OCI-LY7 (cell line): ENCODE measurements at regions not wholly inside any gene's neighbourhood (a gene's known extent, or its start where the extent isn't known, plus 50 kb on each side); places are given as distances from the start of the nearest gene placed in this dataset.

Experiments
- BruUV-seq: library from RNA; stranded (reverse); fragments of 400-500 nt; replicated peaks from 2 replicates; lab custom pipeline; 2021; lab: Mats Ljungman, UMichigan
- CTCF ChIA-PET: fragments of 300-600 bp; sonication (Branson Sonifier 250); formaldehyde crosslinking; loops from one replicate; lab custom pipeline; 2022; ENCODE audit warnings: antibody characterized with exemption; ENCODE audit not compliant: unreplicated experiment; lab: Charles Lee
- POLR2A ChIA-PET: fragments of 300-600 bp; sonication (Branson Sonifier 250); formaldehyde crosslinking; loops from one replicate; lab custom pipeline; 2022; ENCODE audit warnings: antibody characterized with exemption; lab: Charles Lee
- DNase-seq: peaks from one replicate; pipeline ENCODE4 v3.0.0-alpha.2; 2015; ENCODE audit warnings: low spot score
- H2AFZ ChIP-seq: fragments of 200-600 bp; sonication (generic), shearing (Covaris generic); 2 replicates; pipeline ENCODE4 v1.6.1; 2014; ENCODE audit warnings: mild to moderate bottlenecking, antibody characterized with exemption, low read length, moderate library complexity
- H3K27ac ChIP-seq: fragments of 200-600 bp; sonication (generic); 2 replicates; pipeline ENCODE4 v1.5.1; 2014; ENCODE audit warnings: mixed run types, low read depth, mild to moderate bottlenecking, moderate library complexity, low read length, inconsistent platforms; ENCODE audit not compliant: poor library complexity, severe bottlenecking
- H3K36me3 ChIP-seq: fragments of 200-600 bp; sonication (generic); 2 replicates; pipeline ENCODE4 v1.6.1; 2014; ENCODE audit warnings: mild to moderate bottlenecking, antibody characterized with exemption, low read length, moderate library complexity, mixed read lengths; ENCODE audit not compliant: insufficient read depth
- H3K4me1 ChIP-seq: fragments of 200-600 bp; sonication (generic); 2 replicates; pipeline ENCODE4 v1.5.1; 2014; ENCODE audit warnings: mild to moderate bottlenecking, low read length; ENCODE audit not compliant: insufficient read depth, poor library complexity, severe bottlenecking
- H3K4me2 ChIP-seq: fragments of 200-600 bp; sonication (generic); 2 replicates; pipeline ENCODE4 v1.6.1; 2014; ENCODE audit warnings: mild to moderate bottlenecking, low read length
- H3K4me3 ChIP-seq: fragments of 200-600 bp; sonication (generic); 2 replicates; pipeline ENCODE4 v1.5.1; 2014; ENCODE audit warnings: mild to moderate bottlenecking, low read depth, low read length; ENCODE audit not compliant: poor library complexity, severe bottlenecking
- H3K79me2 ChIP-seq: fragments of 200-600 bp; sonication (generic); 2 replicates; pipeline ENCODE4 v1.6.1; 2016; ENCODE audit warnings: low read depth, mild to moderate bottlenecking, low read length, moderate library complexity, mixed read lengths; ENCODE audit not compliant: insufficient read depth
- H3K9me2 ChIP-seq: fragments of 200-600 bp; sonication (generic); 2 replicates; pipeline ENCODE4 v1.6.1; 2016; ENCODE audit warnings: mild to moderate bottlenecking, low read length, mixed read lengths; ENCODE audit not compliant: insufficient read depth
- H3K9me3 ChIP-seq: fragments of 200-600 bp; sonication (generic); 2 replicates; pipeline ENCODE4 v1.6.1; 2014; ENCODE audit warnings: mild to moderate bottlenecking, mixed run types, low read length, mixed read lengths
- H4K20me1 ChIP-seq: fragments of 200-600 bp; sonication (generic); 2 replicates; pipeline ENCODE4 v1.6.1; 2014; ENCODE audit warnings: mild to moderate bottlenecking, antibody characterized with exemption, low read length, moderate library complexity, mixed read lengths; ENCODE audit not compliant: insufficient read depth
- EZH2phosphoT487 ChIP-seq: fragments of 200-600 bp; sonication (generic); IDR thresholded peaks from 2 replicates; pipeline ENCODE4 v1.6.1; 2018; ENCODE audit warnings: low read depth, borderline replicate concordance, mild to moderate bottlenecking, mixed run types, antibody characterized with exemption, low read length, moderate library complexity, mixed read lengths
- intact Hi-C: fragments of 100-400 bp; cut with micrococcal nuclease; formaldehyde crosslinking; loops from one replicate; pipeline ENCODE4 v1.10.0; 2022; ENCODE audit not compliant: unreplicated experiment
- TF ChIP-seq, protein P1 (sequence below): fragments of 200-600 bp; sonication (generic); conservative IDR thresholded peaks from 2 replicates; pipeline ENCODE4 v1.5.1; 2014; ENCODE audit warnings: mild to moderate bottlenecking, antibody characterized with exemption, low read length, moderate library complexity, mixed read lengths

GRCh38 chr13:97648171-97648880 lies 214.4 kb downstream of the RAP2A start:
- Histone ChIP-seq H3K9me3 (no peaks in the 10 kb centered on the region), H3K4me1 (no peaks in the 10 kb centered on the region), H3K36me3 (no peaks in the 10 kb centered on the region), H3K9me2 (no peaks in the 10 kb centered on the region), H3K4me3 (no peak overlapping the region), H4K20me1 (no peaks in the 10 kb centered on the region), H3K27ac (no peak overlapping the region), H3K79me2 (no peaks in the 10 kb centered on the region), H2AFZ (no peak overlapping the region), H3K4me2 (no peak overlapping the region)
- ChIA-PET CTCF (no interaction called here), POLR2A (no interaction called here)
- no peak for TF ChIP-seq EZH2phosphoT487
- TF ChIP-seq, protein P1, sequence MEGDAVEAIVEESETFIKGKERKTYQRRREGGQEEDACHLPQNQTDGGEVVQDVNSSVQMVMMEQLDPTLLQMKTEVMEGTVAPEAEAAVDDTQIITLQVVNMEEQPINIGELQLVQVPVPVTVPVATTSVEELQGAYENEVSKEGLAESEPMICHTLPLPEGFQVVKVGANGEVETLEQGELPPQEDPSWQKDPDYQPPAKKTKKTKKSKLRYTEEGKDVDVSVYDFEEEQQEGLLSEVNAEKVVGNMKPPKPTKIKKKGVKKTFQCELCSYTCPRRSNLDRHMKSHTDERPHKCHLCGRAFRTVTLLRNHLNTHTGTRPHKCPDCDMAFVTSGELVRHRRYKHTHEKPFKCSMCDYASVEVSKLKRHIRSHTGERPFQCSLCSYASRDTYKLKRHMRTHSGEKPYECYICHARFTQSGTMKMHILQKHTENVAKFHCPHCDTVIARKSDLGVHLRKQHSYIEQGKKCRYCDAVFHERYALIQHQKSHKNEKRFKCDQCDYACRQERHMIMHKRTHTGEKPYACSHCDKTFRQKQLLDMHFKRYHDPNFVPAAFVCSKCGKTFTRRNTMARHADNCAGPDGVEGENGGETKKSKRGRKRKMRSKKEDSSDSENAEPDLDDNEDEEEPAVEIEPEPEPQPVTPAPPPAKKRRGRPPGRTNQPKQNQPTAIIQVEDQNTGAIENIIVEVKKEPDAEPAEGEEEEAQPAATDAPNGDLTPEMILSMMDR, result no peak
- no TSS peak for BruUV-seq
- DNase-seq, result no peak
- intact Hi-C loops, result no loop called here

DNA sequence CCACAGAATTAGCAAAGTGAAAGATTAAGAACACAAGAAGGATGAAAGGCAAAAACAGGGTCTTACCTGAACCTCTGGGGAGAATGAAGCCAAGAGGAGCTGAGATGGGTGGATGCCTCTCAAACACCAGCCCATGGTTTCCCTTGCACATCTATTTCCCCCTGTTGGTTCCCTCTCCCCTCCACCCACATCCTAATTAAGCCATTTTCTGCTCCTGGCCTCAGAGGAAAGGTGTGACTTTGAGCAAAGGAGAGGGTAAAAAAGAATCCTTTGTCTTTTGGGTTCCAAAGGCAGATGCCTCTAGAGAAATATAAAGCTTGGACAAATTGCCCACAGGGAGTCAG lies 214.9 kb downstream of the RAP2A start:
- H3K27ac ChIP-seq, result no peak overlapping the region
- ChIA-PET CTCF (no interaction called here), POLR2A (no interaction called here)
- no peak overlapping the region for H2AFZ ChIP-seq
- no TSS peak for BruUV-seq
- H3K4me1 ChIP-seq, result no peaks in the 10 kb centered on the region
- H3K9me3 ChIP-seq, result no peaks in the 10 kb centered on the region
- H4K20me1 ChIP-seq, result no peaks in the 10 kb centered on the region
- no peak overlapping the region for H3K4me2 ChIP-seq
- no peak overlapping the region for H3K4me3 ChIP-seq
- no peaks in the 10 kb centered on the region for H3K36me3 ChIP-seq
- TF ChIP-seq, protein P1, result no peak
- no peak for TF ChIP-seq EZH2phosphoT487
- intact Hi-C loops, result no loop called here
- no peaks in the 10 kb centered on the region for H3K79me2 ChIP-seq
- H3K9me2 ChIP-seq, result no peaks in the 10 kb centered on the region
- no peak for DNase-seq

DNA sequence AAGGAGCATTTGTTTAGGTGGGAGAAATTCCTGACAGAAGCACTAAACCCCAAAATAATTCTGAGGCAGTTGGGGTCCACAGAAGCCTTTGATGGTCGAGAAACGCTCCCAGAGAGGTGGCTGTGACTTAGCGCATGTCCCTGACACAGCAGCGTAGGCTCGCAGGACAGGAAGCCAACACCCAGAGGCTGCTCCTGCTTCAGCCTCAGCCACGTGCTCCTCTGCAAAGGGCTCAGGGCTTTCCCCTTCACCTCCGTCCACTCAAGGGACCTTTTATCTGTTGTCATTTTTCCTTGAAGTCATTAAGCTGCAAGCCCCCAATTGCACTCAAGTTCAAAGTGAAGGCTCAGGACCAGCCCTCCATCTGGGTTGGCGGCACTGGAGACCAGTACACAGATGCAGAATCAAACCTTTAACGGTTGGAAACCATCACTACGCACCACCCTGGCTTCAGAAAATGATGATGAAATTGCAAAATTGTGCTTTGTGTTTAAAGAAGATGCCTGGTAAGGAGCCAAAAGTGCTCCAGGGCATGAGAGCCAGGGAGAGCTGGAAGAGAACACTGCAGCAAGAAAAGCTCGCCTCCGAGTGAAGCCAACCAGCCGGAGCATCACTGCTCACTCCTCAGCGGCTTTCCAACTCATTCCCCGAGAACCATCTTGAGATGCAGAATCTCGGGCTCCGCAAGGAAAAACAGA lies 219.6 kb downstream of the RAP2A start:
- Histone ChIP-seq H3K4me3 (no peak overlapping the region), H3K36me3 (no peaks in the 10 kb centered on the region), H2AFZ (no peak overlapping the region), H3K4me2 (no peak overlapping the region), H3K4me1 (no peaks in the 10 kb centered on the region), H3K9me3 (no peaks in the 10 kb centered on the region), H4K20me1 (no peaks in the 10 kb centered on the region), H3K27ac (no peak overlapping the region), H3K79me2 (no peaks in the 10 kb centered on the region), H3K9me2 (no peaks in the 10 kb centered on the region)
- no TSS peak for BruUV-seq
- CTCF ChIA-PET, result no interaction called here
- no peak for DNase-seq
- POLR2A ChIA-PET, result no interaction called here
- TF ChIP-seq, protein P1, result no peak
- TF ChIP-seq EZH2phosphoT487, result no peak
- intact Hi-C loops, result no loop called here
